Liver (tissue), 8 donors: ENCODE measurements at regions not wholly inside any gene's neighbourhood (a gene's known extent, or its start where the extent isn't known, plus 50 kb on each side); places are given as distances from the start of the nearest gene placed in this dataset.

Source experiments
- DNase-seq: peaks from one replicate; pipeline ENCODE4 v3.0.0-alpha.2; 2017; ENCODE audit warnings: low spot score
- H3K27ac ChIP-seq, 2 donors: one replicate each; pipeline ENCODE4 v1.7.0; 2013; ENCODE audit warnings: inconsistent platforms in 2 of 2, low read length in 2 of 2, control low read depth in 1 of 2, low read depth in 1 of 2, mild to moderate bottlenecking in 1 of 2
- H3K27me3 ChIP-seq, 4 donors: one replicate each; pipeline versions ENCODE4 v1.6.1 to v1.7.0; 2013; ENCODE audit warnings: low read length in 3 of 4, inconsistent platforms in 1 of 4, mild to moderate bottlenecking in 1 of 4, moderate library complexity in 1 of 4; ENCODE audit not compliant: control insufficient read depth in 4 of 4, insufficient read depth in 4 of 4
- H3K36me3 ChIP-seq, 4 donors: one replicate each; pipeline versions ENCODE4 v1.6.1 to v1.7.0; 2013; ENCODE audit warnings: low read length in 3 of 4, mild to moderate bottlenecking in 3 of 4, low read depth in 1 of 4, moderate library complexity in 1 of 4; ENCODE audit not compliant: control insufficient read depth in 4 of 4, insufficient read depth in 3 of 4
- H3K4me1 ChIP-seq, 4 donors: one replicate each; pipeline versions ENCODE4 v1.6.1 to v1.7.0; 2013; ENCODE audit warnings: low read length in 3 of 4, mild to moderate bottlenecking in 3 of 4, moderate library complexity in 1 of 4; ENCODE audit not compliant: control insufficient read depth in 4 of 4, insufficient read depth in 4 of 4
- H3K4me3 ChIP-seq, 3 donors: one replicate each; pipeline versions ENCODE4 v1.6.1 to v1.7.0; 2013; ENCODE audit warnings: low read length in 3 of 3, control low read depth in 1 of 3, low read depth in 1 of 3, mild to moderate bottlenecking in 1 of 3
- H3K9ac ChIP-seq, 2 donors: one replicate each; pipeline ENCODE4 v1.7.0; 2013; ENCODE audit warnings: low read length in 2 of 2, mild to moderate bottlenecking in 2 of 2, moderate library complexity in 2 of 2, control low read depth in 1 of 2, low read depth in 1 of 2
- H3K9me3 ChIP-seq, 4 donors: one replicate each; pipeline versions ENCODE4 v1.6.1 to v1.7.0; 2013; ENCODE audit warnings: low read length in 3 of 4; ENCODE audit not compliant: control insufficient read depth in 4 of 4
- CTCF ChIP-seq: fragments of 150-350 bp; IDR thresholded peaks from 2 replicates; pipeline ENCODE4 v1.5.1; 2017; ENCODE audit warnings: improper control_type of control experiment, low read depth, low read length; ENCODE audit not compliant: missing input control
- EGR1 ChIP-seq, 2 donors: IDR thresholded peaks; 2 replicates each; pipeline ENCODE4 v1.6.1; 2016 to 2018; ENCODE audit warnings: antibody characterized with exemption in 2 of 2, low read depth in 2 of 2
- FOXA2 ChIP-seq: IDR thresholded peaks from 2 replicates; pipeline ENCODE4 v1.6.1; 2016; ENCODE audit warnings: antibody characterized with exemption
- HNF4A ChIP-seq, 2 donors: conservative IDR thresholded peaks; 2 replicates each; pipeline ENCODE4 v1.6.1; 2016; ENCODE audit warnings: antibody characterized with exemption in 2 of 2, mild to moderate bottlenecking in 2 of 2
- HNF4G ChIP-seq: IDR thresholded peaks from 2 replicates; pipeline ENCODE4 v1.6.1; 2016; ENCODE audit warnings: antibody characterized with exemption
- JUND ChIP-seq, 2 donors: IDR thresholded peaks; 2 replicates each; pipeline ENCODE4 v1.6.1; 2016; ENCODE audit warnings: antibody characterized with exemption in 2 of 2
- NR2F2 ChIP-seq: IDR thresholded peaks from 2 replicates; pipeline ENCODE4 v1.6.1; 2016; ENCODE audit warnings: antibody characterized with exemption
- RAD21 ChIP-seq, 2 donors: IDR thresholded peaks; 2 replicates each; pipeline ENCODE4 v1.6.1; 2016; ENCODE audit warnings: antibody characterized with exemption in 2 of 2, mild to moderate bottlenecking in 2 of 2
- REST ChIP-seq: IDR thresholded peaks from 2 replicates; pipeline ENCODE4 v1.6.1; 2016; ENCODE audit warnings: antibody characterized with exemption, mild to moderate bottlenecking
- RXRA ChIP-seq, 2 donors: IDR thresholded peaks; 2 replicates each; pipeline ENCODE4 v1.6.1; 2017 to 2018; ENCODE audit warnings: antibody characterized with exemption in 2 of 2, mild to moderate bottlenecking in 1 of 2
- SP1 ChIP-seq: IDR thresholded peaks from 2 replicates; pipeline ENCODE4 v1.6.1; 2018; ENCODE audit warnings: antibody characterized with exemption, mild to moderate bottlenecking
- TAF1 ChIP-seq: conservative IDR thresholded peaks from 2 replicates; pipeline ENCODE4 v1.6.1; 2016; ENCODE audit warnings: antibody characterized with exemption, mild to moderate bottlenecking
- ZBTB33 ChIP-seq: IDR thresholded peaks from 2 replicates; pipeline ENCODE4 v1.6.1; 2016; ENCODE audit warnings: antibody characterized with exemption
- WGBS: extraction: QIAGEN DNeasy Blood & Tissue Kit; methylation state at CpG from one replicate; pipeline ENCODE4 v1.1.7; 2013; 5-methylcytosine and 5-hydroxymethylcytosine counted together
- TF ChIP-seq, protein P1 (sequence below): IDR thresholded peaks from 2 replicates; pipeline ENCODE4 v1.6.1; 2016; ENCODE audit warnings: antibody characterized with exemption
- donor health status: healthy.
- donor health status: healthy.
- donor health status: healthy.
- donor health status: healthy.
- donor health status: healthy.

DNA sequence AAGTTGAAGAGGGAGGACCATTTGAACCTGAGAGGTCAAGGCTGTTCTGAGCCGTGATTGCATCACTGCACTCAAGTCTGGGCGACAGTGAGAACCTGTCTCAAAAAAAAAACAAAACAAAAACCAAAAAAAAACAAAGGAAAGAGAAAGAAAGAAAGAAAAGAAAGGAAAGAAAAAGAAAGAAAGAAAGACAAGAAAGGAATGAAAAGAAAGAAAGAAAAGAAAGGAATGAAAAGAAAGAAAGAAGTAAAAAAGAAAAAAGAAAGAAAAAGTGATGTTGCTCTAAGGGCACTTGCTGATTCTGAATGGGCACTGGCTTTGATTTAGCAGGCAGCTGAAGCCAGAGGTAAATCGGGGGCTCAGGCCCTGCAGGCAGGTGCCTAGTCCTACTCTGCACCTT is 161.0 kb downstream of the MCHR2 start:
- Histone ChIP-seq H3K27me3 (peaks cover 0 to 4% (median 0%) of the 10 kb centered on the region in 4 donors), H3K27ac (no peak overlapping the region), H3K4me1 (no peaks in the 10 kb centered on the region), H3K36me3 (no peaks in the 10 kb centered on the region), H3K4me3 (no peak overlapping the region), H3K9me3 (no peaks in the 10 kb centered on the region), H3K9ac (no peak overlapping the region)
- no peak for DNase-seq
- 72% methylated on average over 3 of the region's 3 CpGs for WGBS
- TF ChIP-seq SP1 (no peak), JUND (IDR thresholded peaks at IDR 0.05) (no peak), CTCF (no peak)
- TF ChIP-seq, protein P1, sequence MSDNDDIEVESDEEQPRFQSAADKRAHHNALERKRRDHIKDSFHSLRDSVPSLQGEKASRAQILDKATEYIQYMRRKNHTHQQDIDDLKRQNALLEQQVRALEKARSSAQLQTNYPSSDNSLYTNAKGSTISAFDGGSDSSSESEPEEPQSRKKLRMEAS: no peak

DNA sequence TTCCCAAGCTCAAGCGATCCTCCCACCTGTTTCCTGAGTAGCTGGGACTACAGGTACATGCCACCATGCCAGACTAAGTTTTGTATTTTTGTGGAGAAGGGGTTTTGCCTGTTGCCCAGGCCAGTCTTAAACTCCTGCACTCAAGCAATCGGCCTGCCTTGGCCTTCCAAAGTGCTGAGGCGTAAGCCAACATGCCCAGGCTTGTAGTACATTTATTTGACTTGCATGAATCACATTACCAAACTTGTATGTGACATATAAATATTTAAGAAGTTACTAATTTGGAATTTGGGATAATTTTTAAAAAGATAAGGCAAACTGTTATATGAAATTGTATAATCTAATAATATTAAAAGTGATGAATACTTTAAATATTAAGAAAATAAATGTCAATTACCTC is 157.6 kb downstream of the MCHR2 start:
- Histone ChIP-seq H3K36me3 (no peaks in the 10 kb centered on the region), H3K27me3 (peaks cover 0 to 4% (median 0%) of the 10 kb centered on the region in 4 donors), H3K4me3 (no peak overlapping the region), H3K4me1 (no peaks in the 10 kb centered on the region), H3K9ac (no peak overlapping the region), H3K9me3 (no peaks in the 10 kb centered on the region), H3K27ac (no peak overlapping the region)
- 82% methylated on average over 3 of the region's 3 CpGs for WGBS
- no peak for DNase-seq
- TF ChIP-seq RAD21 (IDR thresholded peaks at IDR 0.05) (no peak), ZBTB33 (no peak), NR2F2 (no peak), HNF4A (conservative IDR thresholded peaks at IDR 0.05) (no peak), TAF1 (no peak), CTCF (no peak), FOXA2 (no peak), EGR1 (IDR thresholded peaks at IDR 0.05; ENCODE audit: low read depth in 2 of 2) (no peak), HNF4G (no peak), RXRA (IDR thresholded peaks at IDR 0.05) (no peak), REST (no peak), SP1 (no peak)
- TF ChIP-seq, protein P1: no peak
